ENCODE measurements at regions not wholly inside any gene's neighbourhood (a gene's known extent, or its start where the extent isn't known, plus 50 kb on each side); places are given as distances from the start of the nearest gene placed in this dataset.
"Not testable (repeated sequence)": the region's sequence is repeated elsewhere in the genome, so short reads cannot be mapped to it uniquely, and the experiment has no call there.

GRCh38 chr17:69684251-69684650 lies 269.8 kb downstream of the MAP2K6 start:
- Histone ChIP-seq H3K27me3 (ENCODE audit: low read length) (no peaks in the 10 kb centered on the region), H3K79me2 (ENCODE audit: insufficient read depth, low read length) (no peaks in the 10 kb centered on the region), H3K36me3 (ENCODE audit: low read length) (no peaks in the 10 kb centered on the region; the same call in 1 of the 2 replicates), H3K9me2 (replicated peaks; ENCODE audit: insufficient read depth, low read length) (no peaks in the 10 kb centered on the region), H3K9me3 (ENCODE audit: insufficient read depth, low read length) (no peaks in the 10 kb centered on the region), H3F3A (ENCODE audit: insufficient read depth) (no peaks in the 10 kb centered on the region), H3K9ac (ENCODE audit: low read length) (no peak overlapping the region), H2AFZ (ENCODE audit: low read depth, low read length, severe bottlenecking) (no peak overlapping the region), H3K4me2 (ENCODE audit: low read depth, low read length, poor library complexity, severe bottlenecking) (no peak overlapping the region), H3K4me3 (ENCODE audit: insufficient read depth, low read length, poor library complexity, severe bottlenecking) (no peak overlapping the region), H3K27ac (ENCODE audit: low read depth, low read length) (no peak overlapping the region), H4K20me1 (ENCODE audit: low read depth, low read length) (no peaks in the 10 kb centered on the region)
- no peak for TF ChIP-seq CTCF (IDR thresholded peaks at IDR 0.05; ENCODE audit: insufficient read depth, low read length, poor library complexity, severe bottlenecking)
- no peak for TF ChIP-seq EZH2phosphoT487 (conservative IDR thresholded peaks at IDR 0.05; ENCODE audit: low read length)

GRCh38 chr17:69685150-69685549 lies 270.7 kb downstream of the MAP2K6 start:
- not testable (repeated sequence) for H3K9me2 ChIP-seq (replicated peaks; ENCODE audit: insufficient read depth, low read length); H3K79me2 ChIP-seq (ENCODE audit: insufficient read depth, low read length); H3K27ac ChIP-seq (ENCODE audit: low read depth, low read length); H3K27me3 ChIP-seq (ENCODE audit: low read length); H3K4me2 ChIP-seq (ENCODE audit: low read depth, low read length, poor library complexity, severe bottlenecking); H3K4me3 ChIP-seq (ENCODE audit: insufficient read depth, low read length, poor library complexity, severe bottlenecking); H3K9me3 ChIP-seq (ENCODE audit: insufficient read depth, low read length); H3F3A ChIP-seq (ENCODE audit: insufficient read depth); H3K36me3 ChIP-seq (ENCODE audit: low read length); H4K20me1 ChIP-seq (ENCODE audit: low read depth, low read length); H2AFZ ChIP-seq (ENCODE audit: low read depth, low read length, severe bottlenecking); H3K9ac ChIP-seq (ENCODE audit: low read length)

- H4K20me1 ChIP-seq (ENCODE audit: low read depth, low read length), result no peaks in the 10 kb centered on the region
- no peak overlapping the region for H3K27ac ChIP-seq (ENCODE audit: low read depth, low read length)
- H3K9me3 ChIP-seq (ENCODE audit: insufficient read depth, low read length), result no peaks in the 10 kb centered on the region
- TF ChIP-seq CTCF (IDR thresholded peaks at IDR 0.05; ENCODE audit: insufficient read depth, low read length, poor library complexity, severe bottlenecking), result no peak
- TF ChIP-seq EZH2phosphoT487 (conservative IDR thresholded peaks at IDR 0.05; ENCODE audit: low read length), result no peak
- H3K4me2 ChIP-seq (ENCODE audit: low read depth, low read length, poor library complexity, severe bottlenecking), result no peak overlapping the region
- no peak overlapping the region for H3K4me3 ChIP-seq (ENCODE audit: insufficient read depth, low read length, poor library complexity, severe bottlenecking)
- no peaks in the 10 kb centered on the region for H3F3A ChIP-seq (ENCODE audit: insufficient read depth)
- no peaks in the 10 kb centered on the region; the same call in 1 of the 2 replicates for H3K36me3 ChIP-seq (ENCODE audit: low read length)
- no peak overlapping the region for H3K9ac ChIP-seq (ENCODE audit: low read length)
- no peaks in the 10 kb centered on the region for H3K9me2 ChIP-seq (replicated peaks; ENCODE audit: insufficient read depth, low read length)
- no peaks in the 10 kb centered on the region for H3K79me2 ChIP-seq (ENCODE audit: insufficient read depth, low read length)
- H2AFZ ChIP-seq (ENCODE audit: low read depth, low read length, severe bottlenecking), result no peak overlapping the region
- no peaks in the 10 kb centered on the region for H3K27me3 ChIP-seq (ENCODE audit: low read length)
Observed at GRCh38 chr17:69690531-69690930, 276.0 kb downstream of the MAP2K6 start.

GRCh38 chr17:69692171-69692570 lies 277.7 kb downstream of the MAP2K6 start:
- Histone ChIP-seq H3K36me3 (ENCODE audit: low read length) (no peaks in the 10 kb centered on the region; the same call in 1 of the 2 replicates), H3K4me2 (ENCODE audit: low read depth, low read length, poor library complexity, severe bottlenecking) (no peak overlapping the region), H2AFZ (ENCODE audit: low read depth, low read length, severe bottlenecking) (no peak overlapping the region), H3K27me3 (ENCODE audit: low read length) (no peaks in the 10 kb centered on the region), H3K4me3 (ENCODE audit: insufficient read depth, low read length, poor library complexity, severe bottlenecking) (no peak overlapping the region), H3K27ac (ENCODE audit: low read depth, low read length) (no peak overlapping the region), H4K20me1 (ENCODE audit: low read depth, low read length) (no peaks in the 10 kb centered on the region), H3K9me3 (ENCODE audit: insufficient read depth, low read length) (no peaks in the 10 kb centered on the region), H3F3A (ENCODE audit: insufficient read depth) (no peaks in the 10 kb centered on the region), H3K9me2 (replicated peaks; ENCODE audit: insufficient read depth, low read length) (no peaks in the 10 kb centered on the region), H3K79me2 (ENCODE audit: insufficient read depth, low read length) (no peaks in the 10 kb centered on the region), H3K9ac (ENCODE audit: low read length) (no peak overlapping the region)
- no peak for TF ChIP-seq CTCF (IDR thresholded peaks at IDR 0.05; ENCODE audit: insufficient read depth, low read length, poor library complexity, severe bottlenecking)
- TF ChIP-seq EZH2phosphoT487 (conservative IDR thresholded peaks at IDR 0.05; ENCODE audit: low read length), result no peak

All from SU-DHL-6 (cell line).